ENCODE measurements at regions not wholly inside any gene's neighbourhood (a gene's known extent, or its start where the extent isn't known, plus 50 kb on each side); places are given as distances from the start of the nearest gene placed in this dataset.
"Not testable (repeated sequence)": the region's sequence is repeated elsewhere in the genome, so short reads cannot be mapped to it uniquely, and the experiment has no call there.

DNA sequence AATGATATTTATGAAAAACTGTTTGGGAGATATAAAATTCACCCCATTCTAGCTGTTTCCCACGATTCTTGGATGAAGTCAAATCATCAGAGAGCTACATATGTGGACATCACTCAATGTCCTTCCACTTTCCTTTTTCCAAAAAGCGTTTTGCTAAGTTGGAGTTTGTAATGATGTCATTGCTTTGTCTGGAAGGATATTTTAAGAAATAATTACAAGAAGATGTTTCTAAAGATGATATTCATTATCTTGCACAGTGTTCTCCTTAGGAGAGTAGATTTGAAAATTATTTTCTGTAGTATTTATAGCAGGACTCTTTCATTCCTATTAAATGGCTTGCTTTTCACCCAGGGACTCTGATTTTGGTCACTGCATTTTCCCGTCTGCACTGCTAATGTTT, 851.2 kb downstream of the EFNB2 start:
- TF ChIP-seq, protein P1, sequence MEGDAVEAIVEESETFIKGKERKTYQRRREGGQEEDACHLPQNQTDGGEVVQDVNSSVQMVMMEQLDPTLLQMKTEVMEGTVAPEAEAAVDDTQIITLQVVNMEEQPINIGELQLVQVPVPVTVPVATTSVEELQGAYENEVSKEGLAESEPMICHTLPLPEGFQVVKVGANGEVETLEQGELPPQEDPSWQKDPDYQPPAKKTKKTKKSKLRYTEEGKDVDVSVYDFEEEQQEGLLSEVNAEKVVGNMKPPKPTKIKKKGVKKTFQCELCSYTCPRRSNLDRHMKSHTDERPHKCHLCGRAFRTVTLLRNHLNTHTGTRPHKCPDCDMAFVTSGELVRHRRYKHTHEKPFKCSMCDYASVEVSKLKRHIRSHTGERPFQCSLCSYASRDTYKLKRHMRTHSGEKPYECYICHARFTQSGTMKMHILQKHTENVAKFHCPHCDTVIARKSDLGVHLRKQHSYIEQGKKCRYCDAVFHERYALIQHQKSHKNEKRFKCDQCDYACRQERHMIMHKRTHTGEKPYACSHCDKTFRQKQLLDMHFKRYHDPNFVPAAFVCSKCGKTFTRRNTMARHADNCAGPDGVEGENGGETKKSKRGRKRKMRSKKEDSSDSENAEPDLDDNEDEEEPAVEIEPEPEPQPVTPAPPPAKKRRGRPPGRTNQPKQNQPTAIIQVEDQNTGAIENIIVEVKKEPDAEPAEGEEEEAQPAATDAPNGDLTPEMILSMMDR (conservative IDR thresholded peaks at IDR 0.05; ENCODE audit: low read depth, low read length): no peak
- H3K4me3 ChIP-seq (ENCODE audit: low read depth, low read length): no peak overlapping the region
- no peak for DNase-seq (ENCODE audit: low read depth)

DNA sequence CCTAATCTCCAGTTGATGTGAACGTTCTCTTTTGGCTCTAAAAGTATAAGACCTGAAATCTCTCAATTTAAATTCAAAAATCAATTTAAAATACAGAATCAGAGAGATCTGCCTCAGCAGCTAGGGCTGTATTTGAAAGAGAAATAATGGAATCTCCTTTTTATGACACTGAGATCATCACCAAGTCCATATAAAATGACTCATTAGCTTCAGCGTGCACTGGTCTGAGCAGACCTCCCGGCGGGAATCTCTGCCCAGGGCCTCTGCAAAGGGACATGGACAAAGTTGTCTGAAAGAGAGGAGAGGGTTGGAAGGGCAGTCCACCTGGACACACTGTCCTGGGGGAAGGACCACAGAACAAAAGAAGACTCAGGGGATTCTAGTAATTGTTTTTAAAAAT, 855.6 kb downstream of the EFNB2 start:
- no peak for DNase-seq (ENCODE audit: low read depth)
- TF ChIP-seq, protein P1 (conservative IDR thresholded peaks at IDR 0.05; ENCODE audit: low read depth, low read length): no peak
- no peak overlapping the region for H3K4me3 ChIP-seq (ENCODE audit: low read depth, low read length)

DNA sequence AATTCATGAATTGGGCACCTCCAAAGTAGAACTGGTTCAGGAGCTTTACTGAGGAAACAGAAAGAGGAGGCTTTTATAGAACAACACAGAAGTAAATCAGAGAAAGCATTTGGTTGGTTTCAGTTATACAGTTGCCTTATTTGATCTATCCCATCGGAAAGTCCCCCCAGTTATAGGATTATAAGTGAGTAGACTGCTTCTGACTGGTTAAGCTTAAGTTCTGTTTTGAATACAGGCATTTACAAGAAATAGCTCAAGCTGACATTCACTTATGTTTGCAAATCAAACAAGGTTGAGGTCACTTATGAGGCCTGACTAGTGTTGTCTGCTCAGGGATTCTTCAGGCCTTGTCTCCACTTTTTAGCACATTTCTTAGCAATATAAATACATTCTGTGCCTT, 857.4 kb downstream of the EFNB2 start:
- DNase-seq (ENCODE audit: low read depth): no peak
- TF ChIP-seq, protein P1 (conservative IDR thresholded peaks at IDR 0.05; ENCODE audit: low read depth, low read length): no peak
- H3K4me3 ChIP-seq (ENCODE audit: low read depth, low read length): no peak overlapping the region

- TF ChIP-seq, protein P1 (conservative IDR thresholded peaks at IDR 0.05; ENCODE audit: low read depth, low read length): no peak
- no peak overlapping the region for H3K4me3 ChIP-seq (ENCODE audit: low read depth, low read length)
- no peak for DNase-seq (ENCODE audit: low read depth)
These were observed 862.6 kb downstream of the EFNB2 start for GRCh38 chr13:105672881-105673280.

GRCh38 chr13:105671131-105671530, 864.3 kb downstream of the EFNB2 start:
- not testable (repeated sequence) for H3K4me3 ChIP-seq (ENCODE audit: low read depth, low read length)
- peak; percentile 35 for DNase-seq (ENCODE audit: low read depth)

GRCh38 chr13:105670179-105670990, 865.1 kb downstream of the EFNB2 start:
- no peak overlapping the region for H3K4me3 ChIP-seq (ENCODE audit: low read depth, low read length)
- DNase-seq (ENCODE audit: low read depth): peak; percentile 81
- TF ChIP-seq, protein P1 (conservative IDR thresholded peaks at IDR 0.05; ENCODE audit: low read depth, low read length): no peak

DNA sequence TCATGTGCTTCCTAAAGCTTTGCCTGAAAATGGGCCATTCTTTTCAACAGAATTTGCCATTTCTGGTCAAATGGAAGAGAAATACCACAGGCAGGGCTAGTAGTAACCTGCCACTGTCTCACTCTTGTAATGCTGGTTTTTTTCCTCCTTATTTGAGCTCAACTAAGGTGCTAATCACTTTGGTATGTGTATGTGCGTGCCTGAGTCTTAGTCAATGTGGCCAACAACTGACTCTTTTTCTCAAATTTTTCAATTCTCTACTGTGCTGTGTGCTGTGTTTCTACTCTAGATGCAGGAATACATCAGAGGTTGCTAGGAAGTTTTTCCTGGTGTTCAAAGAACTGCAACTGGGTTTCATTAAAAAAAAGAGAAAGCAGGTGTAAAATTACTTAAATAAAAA, 870.2 kb downstream of the EFNB2 start:
- peak; percentile 75 for DNase-seq (ENCODE audit: low read depth)
- no peak overlapping the region for H3K4me3 ChIP-seq (ENCODE audit: low read depth, low read length)
- TF ChIP-seq, protein P1 (conservative IDR thresholded peaks at IDR 0.05; ENCODE audit: low read depth, low read length): no peak
